A673 (cell line): ENCODE measurements at regions not wholly inside any gene's neighbourhood (a gene's known extent, or its start where the extent isn't known, plus 50 kb on each side); places are given as distances from the start of the nearest gene placed in this dataset.

Experiments
- CTCF ChIP-seq: fragments of 300-800, 200-600 bp; sonication (generic); conservative IDR thresholded peaks from 2 replicates; pipeline ENCODE4 v1.5.1; 2017; ENCODE audit warnings: low read depth, mild to moderate bottlenecking, antibody characterized with exemption, low read length, moderate library complexity, mixed read lengths
- EZH2 ChIP-seq: fragments of 200-600 bp; sonication (generic); IDR thresholded peaks from 2 replicates; pipeline ENCODE4 v1.6.1; 2017; ENCODE audit warnings: borderline replicate concordance, low read depth, mild to moderate bottlenecking, mixed read lengths, antibody characterized with exemption, low read length; ENCODE audit not compliant: poor library complexity, severe bottlenecking

- TF ChIP-seq CTCF (peak; percentile 62), EZH2 (no peak)
Measured at GRCh38 chr6:93721386-93722048, 302.2 kb upstream of the EPHA7 start.
